Osteoblast (primary cell): ENCODE measurements at regions not wholly inside any gene's neighbourhood (a gene's known extent, or its start where the extent isn't known, plus 50 kb on each side); places are given as distances from the start of the nearest gene placed in this dataset.
A peak's percentile ranks its signal among the peaks of the same experiment; 100 is the strongest.

Experiments used
- DNase-seq: peaks from one replicate; pipeline ENCODE4 v3.0.0; 2011; ENCODE audit warnings: low spot score, mixed read lengths; ENCODE audit not compliant: insufficient read length; ENCODE audit errors: missing footprints
- H2AFZ ChIP-seq: 2 replicates; pipeline ENCODE4 v1.6.0; 2011; ENCODE audit warnings: mild to moderate bottlenecking, low read length
- H3K27ac ChIP-seq: 2 replicates; pipeline ENCODE4 v1.5.1; 2011; ENCODE audit warnings: mild to moderate bottlenecking, low read depth, low read length, moderate library complexity
- H3K27me3 ChIP-seq: 2 replicates; pipeline ENCODE4 v1.6.0; 2012; ENCODE audit warnings: mild to moderate bottlenecking, control low read depth, inconsistent platforms, low read length, moderate library complexity; ENCODE audit not compliant: insufficient read depth
- H3K36me3 ChIP-seq: 2 replicates; pipeline ENCODE4 v1.5.1; 2011; ENCODE audit warnings: mild to moderate bottlenecking, low read length, control low read depth, moderate library complexity; ENCODE audit not compliant: insufficient read depth
- H3K4me1 ChIP-seq: 2 replicates; pipeline ENCODE4 v1.5.1; 2011; ENCODE audit warnings: mild to moderate bottlenecking, low read length, control low read depth, moderate library complexity; ENCODE audit not compliant: insufficient read depth
- H3K4me2 ChIP-seq: 2 replicates; pipeline ENCODE4 v1.6.0; 2011; ENCODE audit warnings: mild to moderate bottlenecking, low read length; ENCODE audit not compliant: insufficient read depth
- H3K4me3 ChIP-seq: fragments of 200-600 bp; sonication (generic); 3 replicates; pipeline ENCODE4 v1.5.1; 2012; ENCODE audit warnings: mild to moderate bottlenecking, low read length, inconsistent platforms; ENCODE audit not compliant: insufficient read depth
- H3K79me2 ChIP-seq: 2 replicates; pipeline ENCODE4 v1.6.0; 2012; ENCODE audit warnings: mild to moderate bottlenecking, low read length, control low read depth, inconsistent platforms; ENCODE audit not compliant: insufficient read depth
- H3K9me3 ChIP-seq: 2 replicates; pipeline ENCODE4 v1.5.1; 2011; ENCODE audit warnings: low read depth, low read length, control low read depth
- H4K20me1 ChIP-seq: 2 replicates; pipeline ENCODE4 v1.6.0; 2012; ENCODE audit warnings: mild to moderate bottlenecking, low read length, control low read depth; ENCODE audit not compliant: insufficient read depth
- TF ChIP-seq, protein P1 (sequence below): IDR thresholded peaks from 2 replicates; pipeline ENCODE4 v1.5.1; 2011; ENCODE audit warnings: mild to moderate bottlenecking, low read depth, low read length, moderate library complexity; ENCODE audit errors: extremely low read depth

DNA sequence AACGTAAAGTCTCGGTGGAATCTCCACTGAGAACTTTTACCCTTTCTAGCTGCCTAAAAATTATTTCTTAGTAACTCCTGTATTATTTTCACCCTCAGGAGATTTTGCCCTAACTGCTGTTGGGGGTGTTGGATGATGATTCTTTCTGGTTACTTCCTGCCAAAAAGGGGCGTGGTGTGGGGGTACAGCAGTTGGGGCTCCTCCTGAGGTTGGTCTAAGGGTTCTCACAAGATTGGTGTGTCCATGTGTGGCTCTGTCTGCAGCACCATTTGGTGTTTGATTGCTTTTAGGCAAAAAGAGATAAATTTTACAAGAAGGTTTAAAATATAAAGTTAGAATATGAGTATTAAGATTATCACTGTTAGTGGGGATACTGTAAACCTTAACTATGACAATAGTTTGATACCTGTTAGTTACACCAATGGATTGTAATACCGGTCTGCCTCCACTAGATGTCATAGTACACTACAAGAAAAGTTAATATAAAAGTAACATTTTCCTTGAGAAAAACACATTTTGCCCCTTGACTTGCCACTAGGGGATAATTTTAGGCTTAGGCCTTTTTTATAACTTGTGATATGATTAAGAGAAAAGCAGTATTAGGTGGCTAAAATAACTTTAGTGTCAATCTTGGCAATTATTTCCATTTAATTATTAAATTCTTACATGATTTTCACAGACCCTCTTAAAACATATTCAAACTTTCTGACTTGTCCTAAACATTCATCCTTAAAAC lies 928.7 kb downstream of the IPMK start:
- H3K4me1 ChIP-seq: no peaks in the 10 kb centered on the region
- no peak overlapping the region for H3K27ac ChIP-seq
- TF ChIP-seq, protein P1, sequence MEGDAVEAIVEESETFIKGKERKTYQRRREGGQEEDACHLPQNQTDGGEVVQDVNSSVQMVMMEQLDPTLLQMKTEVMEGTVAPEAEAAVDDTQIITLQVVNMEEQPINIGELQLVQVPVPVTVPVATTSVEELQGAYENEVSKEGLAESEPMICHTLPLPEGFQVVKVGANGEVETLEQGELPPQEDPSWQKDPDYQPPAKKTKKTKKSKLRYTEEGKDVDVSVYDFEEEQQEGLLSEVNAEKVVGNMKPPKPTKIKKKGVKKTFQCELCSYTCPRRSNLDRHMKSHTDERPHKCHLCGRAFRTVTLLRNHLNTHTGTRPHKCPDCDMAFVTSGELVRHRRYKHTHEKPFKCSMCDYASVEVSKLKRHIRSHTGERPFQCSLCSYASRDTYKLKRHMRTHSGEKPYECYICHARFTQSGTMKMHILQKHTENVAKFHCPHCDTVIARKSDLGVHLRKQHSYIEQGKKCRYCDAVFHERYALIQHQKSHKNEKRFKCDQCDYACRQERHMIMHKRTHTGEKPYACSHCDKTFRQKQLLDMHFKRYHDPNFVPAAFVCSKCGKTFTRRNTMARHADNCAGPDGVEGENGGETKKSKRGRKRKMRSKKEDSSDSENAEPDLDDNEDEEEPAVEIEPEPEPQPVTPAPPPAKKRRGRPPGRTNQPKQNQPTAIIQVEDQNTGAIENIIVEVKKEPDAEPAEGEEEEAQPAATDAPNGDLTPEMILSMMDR: peak; percentile 72
- H3K4me3 ChIP-seq: no peak overlapping the region
- H3K79me2 ChIP-seq: no peaks in the 10 kb centered on the region
- peaks cover 5% of the 10 kb centered on the region for H3K9me3 ChIP-seq
- H3K27me3 ChIP-seq: no peaks in the 10 kb centered on the region
- no peak overlapping the region for H2AFZ ChIP-seq
- H3K4me2 ChIP-seq: no peak overlapping the region
- no peaks in the 10 kb centered on the region for H4K20me1 ChIP-seq
- peak; percentile 58 for DNase-seq
- H3K36me3 ChIP-seq: no peaks in the 10 kb centered on the region

DNA sequence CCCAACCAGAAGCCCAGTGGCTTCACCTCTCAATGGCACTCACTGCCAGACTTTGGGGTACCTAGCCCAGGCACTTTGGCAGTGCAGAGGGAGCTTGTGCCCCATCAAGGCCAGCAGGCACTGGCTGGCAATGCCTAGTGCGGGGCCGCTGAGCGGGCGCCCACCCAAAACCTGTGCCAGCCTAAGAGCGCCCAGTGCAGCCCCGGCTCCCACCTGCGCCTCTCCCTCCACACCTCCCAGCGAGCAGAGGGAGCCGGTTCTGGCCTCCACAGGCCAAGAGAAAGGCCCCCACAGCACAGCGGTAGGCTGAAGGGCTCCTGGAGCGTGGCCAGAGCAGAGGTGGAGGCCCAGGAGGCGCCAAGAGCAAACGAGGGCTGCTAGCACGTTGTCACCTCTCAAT lies 930.8 kb downstream of the IPMK start:
- Histone ChIP-seq H3K79me2 (no peaks in the 10 kb centered on the region), H3K4me3 (no peak overlapping the region), H4K20me1 (no peaks in the 10 kb centered on the region), H3K27ac (no peak overlapping the region), H3K27me3 (no peaks in the 10 kb centered on the region), H2AFZ (no peak overlapping the region), H3K4me1 (no peaks in the 10 kb centered on the region), H3K36me3 (no peaks in the 10 kb centered on the region), H3K4me2 (no peak overlapping the region), H3K9me3 (no peaks in the 10 kb centered on the region)
- TF ChIP-seq, protein P1: no peak
- DNase-seq: no peak

DNA sequence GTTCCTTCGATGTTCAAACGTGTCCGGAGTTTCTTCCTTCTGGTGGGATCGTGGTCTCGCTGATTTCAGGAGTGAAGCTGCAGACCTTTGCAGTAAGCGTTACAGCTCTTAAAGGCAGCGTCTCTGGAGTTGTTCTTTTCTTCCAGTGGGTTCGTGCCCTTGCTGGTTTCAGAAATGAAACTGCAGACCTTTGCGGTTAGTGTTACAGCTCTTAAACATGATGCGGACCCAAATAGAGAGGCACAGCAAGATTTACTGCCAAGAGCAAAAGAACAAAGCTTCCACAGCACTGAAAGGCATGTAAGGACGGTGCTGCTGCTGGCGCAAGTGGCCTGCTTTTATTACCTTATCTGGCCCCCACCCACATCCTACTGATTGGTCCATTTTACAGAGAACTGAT lies 931.4 kb downstream of the IPMK start:
- Histone ChIP-seq H4K20me1 (no peaks in the 10 kb centered on the region), H2AFZ (no peak overlapping the region), H3K4me1 (no peaks in the 10 kb centered on the region), H3K9me3 (no peaks in the 10 kb centered on the region), H3K4me2 (no peak overlapping the region), H3K4me3 (no peak overlapping the region), H3K79me2 (no peaks in the 10 kb centered on the region), H3K27me3 (no peaks in the 10 kb centered on the region), H3K36me3 (no peaks in the 10 kb centered on the region), H3K27ac (no peak overlapping the region)
- TF ChIP-seq, protein P1: no peak
- no peak for DNase-seq

DNA sequence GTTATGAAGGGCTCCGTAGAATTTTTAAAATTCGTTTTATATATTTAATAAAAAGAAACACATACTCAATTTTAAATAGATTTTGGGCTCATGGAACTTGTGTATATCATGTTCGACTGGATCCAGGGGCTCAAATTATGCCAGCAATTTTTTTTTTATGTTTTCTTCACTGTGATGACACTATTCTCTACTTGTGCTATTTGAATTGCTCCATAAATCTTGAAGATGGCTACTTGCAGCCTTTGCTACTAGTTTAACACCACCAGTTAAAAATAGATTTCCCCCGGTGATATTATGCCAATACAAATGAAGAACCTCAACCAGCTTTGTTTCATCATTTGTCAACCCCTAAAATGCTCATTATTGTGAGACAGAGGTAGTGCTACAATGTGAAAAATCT lies 933.2 kb downstream of the IPMK start:
- TF ChIP-seq, protein P1: no peak
- H2AFZ ChIP-seq: no peak overlapping the region
- DNase-seq: no peak
- no peaks in the 10 kb centered on the region for H4K20me1 ChIP-seq
- H3K4me3 ChIP-seq: no peak overlapping the region
- H3K9me3 ChIP-seq: no peaks in the 10 kb centered on the region
- no peaks in the 10 kb centered on the region for H3K36me3 ChIP-seq
- H3K27me3 ChIP-seq: no peaks in the 10 kb centered on the region
- no peak overlapping the region for H3K27ac ChIP-seq
- H3K4me2 ChIP-seq: no peak overlapping the region
- no peaks in the 10 kb centered on the region for H3K4me1 ChIP-seq
- H3K79me2 ChIP-seq: no peaks in the 10 kb centered on the region
